ENCODE measurements at regions not wholly inside any gene's neighbourhood (a gene's known extent, or its start where the extent isn't known, plus 50 kb on each side); places are given as distances from the start of the nearest gene placed in this dataset.
"Not testable (repeated sequence)": the region's sequence is repeated elsewhere in the genome, so short reads cannot be mapped to it uniquely, and the experiment has no call there.

- Histone ChIP-seq H3K9me3 (ENCODE audit: severe bottlenecking) (no peaks in the 10 kb centered on the region), H3K27ac (no peak overlapping the region), H3K36me3 (no peaks in the 10 kb centered on the region), H3K27me3 (ENCODE audit: insufficient read depth, low read depth, severe bottlenecking) (no peaks in the 10 kb centered on the region), H3K4me3 (ENCODE audit: low read depth, low read length) (no peak overlapping the region)
- no peak for TF ChIP-seq CTCF (IDR thresholded peaks at IDR 0.05; ENCODE audit: low read depth, low read length)
- no peak for DNase-seq
Observed at GRCh38 chr2:195108182-195108581, 548.8 kb upstream of the SLC39A10 start.

- Histone ChIP-seq H3K27ac (no peak overlapping the region), H3K4me3 (ENCODE audit: low read depth, low read length) (no peak overlapping the region), H3K27me3 (ENCODE audit: insufficient read depth, low read depth, severe bottlenecking) (no peaks in the 10 kb centered on the region), H3K9me3 (ENCODE audit: severe bottlenecking) (no peaks in the 10 kb centered on the region), H3K36me3 (no peaks in the 10 kb centered on the region)
- no peak for DNase-seq
- TF ChIP-seq CTCF (IDR thresholded peaks at IDR 0.05; ENCODE audit: low read depth, low read length), result no peak
Observed at GRCh38 chr2:195106681-195107380, 550.2 kb upstream of the SLC39A10 start.

- TF ChIP-seq CTCF (IDR thresholded peaks at IDR 0.05; ENCODE audit: low read depth, low read length), result no peak
- Histone ChIP-seq H3K27me3 (ENCODE audit: insufficient read depth, low read depth, severe bottlenecking) (no peaks in the 10 kb centered on the region), H3K4me3 (ENCODE audit: low read depth, low read length) (no peak overlapping the region), H3K27ac (no peak overlapping the region), H3K36me3 (no peaks in the 10 kb centered on the region), H3K9me3 (ENCODE audit: severe bottlenecking) (no peaks in the 10 kb centered on the region)
- no peak for DNase-seq
Observed at GRCh38 chr2:195105581-195105980, 551.4 kb upstream of the SLC39A10 start.

- Histone ChIP-seq H3K36me3 (no peaks in the 10 kb centered on the region), H3K27me3 (ENCODE audit: insufficient read depth, low read depth, severe bottlenecking) (no peaks in the 10 kb centered on the region), H3K9me3 (ENCODE audit: severe bottlenecking) (no peaks in the 10 kb centered on the region), H3K27ac (no peak overlapping the region), H3K4me3 (ENCODE audit: low read depth, low read length) (no peak overlapping the region)
- no peak for TF ChIP-seq CTCF (IDR thresholded peaks at IDR 0.05; ENCODE audit: low read depth, low read length)
- no peak for DNase-seq
Observed at GRCh38 chr2:195094330-195094729, 562.7 kb upstream of the SLC39A10 start.

- no peaks in the 10 kb centered on the region for H3K27me3 ChIP-seq (ENCODE audit: insufficient read depth, low read depth, severe bottlenecking)
- no peaks in the 10 kb centered on the region for H3K36me3 ChIP-seq
- no peak for DNase-seq
- TF ChIP-seq CTCF (IDR thresholded peaks at IDR 0.05; ENCODE audit: low read depth, low read length), result no peak
- no peak overlapping the region for H3K4me3 ChIP-seq (ENCODE audit: low read depth, low read length)
- H3K27ac ChIP-seq, result no peak overlapping the region
- no peaks in the 10 kb centered on the region for H3K9me3 ChIP-seq (ENCODE audit: severe bottlenecking)
Observed at GRCh38 chr2:195092341-195092740, 564.7 kb upstream of the SLC39A10 start.

- H3K36me3 ChIP-seq; H3K27ac ChIP-seq; H3K4me3 ChIP-seq (ENCODE audit: low read depth, low read length); H3K27me3 ChIP-seq (ENCODE audit: insufficient read depth, low read depth, severe bottlenecking); DNase-seq; H3K9me3 ChIP-seq (ENCODE audit: severe bottlenecking): not testable (repeated sequence)
Observed at GRCh38 chr2:195072806-195073205, 584.2 kb upstream of the SLC39A10 start.

Measured in WERI-Rb-1 (cell line).